ENCODE measurements at regions not wholly inside any gene's neighbourhood (a gene's known extent, or its start where the extent isn't known, plus 50 kb on each side); places are given as distances from the start of the nearest gene placed in this dataset.
"Not testable (repeated sequence)": the region's sequence is repeated elsewhere in the genome, so short reads cannot be mapped to it uniquely, and the experiment has no call there.

DNA sequence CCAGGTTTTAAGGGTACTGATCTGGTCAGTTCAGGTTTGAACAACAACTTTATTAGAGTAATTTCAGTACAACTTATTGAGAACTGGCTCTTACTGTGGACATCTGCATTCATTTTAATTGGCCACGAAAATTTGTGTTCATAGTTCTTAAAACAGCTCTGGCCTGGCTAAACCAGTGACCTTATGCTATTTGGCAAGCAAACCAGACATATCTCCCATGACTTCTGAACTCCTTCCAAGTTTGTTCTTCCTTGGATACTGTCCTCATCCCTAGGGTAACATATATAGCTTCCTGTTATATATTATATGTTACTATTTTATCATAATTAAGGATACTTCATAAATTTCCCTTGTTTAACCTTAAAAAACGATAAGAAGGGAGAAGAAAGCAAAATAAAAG lies 841.9 kb downstream of the TRAM1L1 start:
- Histone ChIP-seq H3K27ac (no peak overlapping the region), H3K4me1 (no peaks in the 10 kb centered on the region), H3K4me3 (no peak overlapping the region), H3K9me3 (no peaks in the 10 kb centered on the region), H3K27me3 (no peaks in the 10 kb centered on the region), H3K36me3 (no peaks in the 10 kb centered on the region)
- intact Hi-C loops (cut with DNase I) = no loop called here
- DNase-seq (no peak), ATAC-seq (no peak)
- 30 to 41% (median 37%) methylated on average over 2 of the region's 2 CpGs for WGBS, 4 donors
- TF ChIP-seq CTCF (IDR thresholded peaks at IDR 0.05) = no peak
- TF ChIP-seq POLR2A (IDR thresholded peaks at IDR 0.05) = no peak

GRCh38 chr4:116233971-116234370 lies 851.4 kb downstream of the TRAM1L1 start:
- H3K36me3 ChIP-seq = no peaks in the 10 kb centered on the region
- H3K27me3 ChIP-seq = no peaks in the 10 kb centered on the region
- no peaks in the 10 kb centered on the region for H3K4me1 ChIP-seq
- no peak overlapping the region for H3K4me3 ChIP-seq
- DNase-seq = no peak
- no peak for ATAC-seq
- intact Hi-C loops (cut with DNase I) = no loop called here
- TF ChIP-seq POLR2A (IDR thresholded peaks at IDR 0.05) = no peak
- no peak for TF ChIP-seq CTCF (IDR thresholded peaks at IDR 0.05)
- no peak overlapping the region for H3K27ac ChIP-seq
- peaks cover 0 to 2% (median 0%) of the 10 kb centered on the region in 12 donors for H3K9me3 ChIP-seq

- intact Hi-C loops (cut with DNase I); H3K4me1 ChIP-seq; H3K36me3 ChIP-seq; H3K4me3 ChIP-seq; H3K27me3 ChIP-seq; ATAC-seq; H3K27ac ChIP-seq; DNase-seq: not testable (repeated sequence)
- WGBS, 4 donors = 41 to 57% (median 52%) methylated on average over 4 of the region's 4 CpGs
- peaks cover 0 to 12% (median 0%) of the 10 kb centered on the region in 12 donors for H3K9me3 ChIP-seq
These were observed 853.4 kb downstream of the TRAM1L1 start for GRCh38 chr4:116231999-116232398.

DNA sequence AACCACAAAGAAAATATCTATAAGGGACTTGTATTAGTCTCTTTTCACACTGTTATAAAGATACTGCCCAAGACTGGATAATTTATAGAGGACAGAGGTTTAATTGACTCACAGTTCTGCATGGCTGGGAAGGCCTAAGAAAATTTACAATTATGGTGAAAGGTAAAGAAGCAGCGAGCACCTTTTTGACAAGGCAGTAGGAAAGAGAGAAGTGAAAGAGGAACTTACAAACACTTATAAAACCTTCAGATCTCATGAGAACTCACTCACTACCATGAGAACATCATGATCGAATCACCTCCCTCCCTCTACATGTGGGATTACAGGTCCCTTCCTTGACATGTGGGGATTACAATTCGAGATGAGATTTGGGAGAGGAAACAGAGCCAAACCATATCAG lies 856.0 kb downstream of the TRAM1L1 start:
- no peak for DNase-seq
- no peak for ATAC-seq
- WGBS, 4 donors = 66 to 74% (median 73%) methylated on average over 3 of the region's 3 CpGs
- no peaks in the 10 kb centered on the region for H3K27me3 ChIP-seq
- no peak overlapping the region for H3K4me3 ChIP-seq
- intact Hi-C loops (cut with DNase I) = no loop called here
- peaks cover 0 to 12% (median 0%) of the 10 kb centered on the region in 12 donors for H3K9me3 ChIP-seq
- H3K36me3 ChIP-seq = no peaks in the 10 kb centered on the region
- H3K4me1 ChIP-seq = no peaks in the 10 kb centered on the region
- no peak for TF ChIP-seq CTCF (IDR thresholded peaks at IDR 0.05)
- H3K27ac ChIP-seq = no peak overlapping the region

- TF ChIP-seq POLR2A (IDR thresholded peaks at IDR 0.05) (no peak), CTCF (IDR thresholded peaks at IDR 0.05) (no peak)
- peaks cover 0 to 7% (median 0%) of the 10 kb centered on the region in 12 donors for H3K9me3 ChIP-seq
- no peak overlapping the region for H3K4me3 ChIP-seq
- H3K36me3 ChIP-seq = no peaks in the 10 kb centered on the region
- H3K4me1 ChIP-seq = no peaks in the 10 kb centered on the region
- DNase-seq (no peak), ATAC-seq (no peak)
- no peak overlapping the region for H3K27ac ChIP-seq
- 64 to 68% (median 66%) methylated on average over 8 of the region's 8 CpGs for WGBS, 4 donors
- intact Hi-C loops (cut with DNase I) = no loop called here
- H3K27me3 ChIP-seq = no peaks in the 10 kb centered on the region
These were observed 862.2 kb downstream of the TRAM1L1 start for GRCh38 chr4:116223040-116223732.

All from heart left ventricle (tissue), 16 donors.